ENCODE measurements at regions not wholly inside any gene's neighbourhood (a gene's known extent, or its start where the extent isn't known, plus 50 kb on each side); places are given as distances from the start of the nearest gene placed in this dataset.

- TF ChIP-seq POLR2AphosphoS5 (IDR thresholded peaks at IDR 0.05; ENCODE audit: low read depth, low read length) (no peak), POLR2A (IDR thresholded peaks at IDR 0.05; ENCODE audit: low read depth, low read length) (no peak), TAF1 (IDR thresholded peaks at IDR 0.05; ENCODE audit: low read depth, low read length) (no peak), SPI1 (IDR thresholded peaks at IDR 0.05; ENCODE audit: low read depth, low read length) (no peak), POU2F2 (IDR thresholded peaks at IDR 0.05; ENCODE audit: low read depth, low read length) (no peak), PAX5 (IDR thresholded peaks at IDR 0.05; ENCODE audit: insufficient read depth, low read length, severe bottlenecking) (no peak)
Measured at GRCh38 chr14:97773598-97773997, 976.4 kb downstream of the VRK1 start.

Data from GM12891 (cell line).